OCI-LY1 (cell line): ENCODE measurements at regions not wholly inside any gene's neighbourhood (a gene's known extent, or its start where the extent isn't known, plus 50 kb on each side); places are given as distances from the start of the nearest gene placed in this dataset.

Experiments
- CTCF ChIP-seq: fragments of 200-600 bp; sonication (generic), shearing (Covaris generic); IDR thresholded peaks from 2 replicates; pipeline ENCODE4 v1.5.1; 2017; ENCODE audit warnings: mild to moderate bottlenecking, antibody characterized with exemption, low read length, moderate library complexity, mixed read lengths
- EZH2 ChIP-seq: fragments of 200-600 bp; sonication (generic), shearing (Covaris generic); IDR thresholded peaks from 2 replicates; pipeline ENCODE4 v1.8.0; 2017; ENCODE audit warnings: borderline replicate concordance, mixed run types, mild to moderate bottlenecking, antibody characterized with exemption, low read length, moderate library complexity, mixed read lengths

DNA sequence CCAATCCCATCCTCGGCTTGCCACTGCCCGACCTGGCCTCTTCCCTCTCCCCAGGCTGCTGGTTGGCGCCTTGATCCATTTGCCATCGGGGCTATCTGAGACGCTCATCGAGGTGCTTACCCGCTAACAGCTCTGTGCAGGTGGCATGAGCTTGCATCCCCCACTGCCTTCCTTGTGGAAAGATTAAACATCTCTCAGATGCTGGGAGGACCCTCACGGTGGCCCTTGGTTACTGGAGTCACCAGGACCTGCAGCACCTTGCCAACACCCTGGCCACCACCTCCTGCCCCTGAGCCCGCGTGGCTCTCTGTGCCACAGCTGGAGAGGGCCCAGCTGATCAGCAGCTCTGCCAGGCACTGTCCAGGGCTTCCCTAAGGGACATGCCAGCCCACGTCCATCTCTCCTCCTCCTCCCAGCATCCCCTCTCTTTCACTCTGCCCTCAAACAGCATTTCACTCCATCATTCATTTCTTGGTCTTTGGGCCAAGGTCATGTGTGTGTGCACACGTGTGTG is 249.6 kb downstream of the RBFOX3 start:
- TF ChIP-seq CTCF (no peak), EZH2 (no peak)
